Chondrocyte (in vitro differentiated cells): ENCODE measurements at regions not wholly inside any gene's neighbourhood (a gene's known extent, or its start where the extent isn't known, plus 50 kb on each side); places are given as distances from the start of the nearest gene placed in this dataset.

Source experiments
- DNase-seq: peaks from one replicate; pipeline ENCODE4 v3.0.0; 2021; ENCODE audit warnings: mixed read lengths, low spot score
- H3K27ac Mint-ChIP-seq: one replicate; pipeline ENCODE4 v1.8.0; 2021; ENCODE audit warnings: mild to moderate bottlenecking, moderate library complexity, mixed read lengths; ENCODE audit not compliant: unreplicated experiment
- H3K27me3 Mint-ChIP-seq: 2 replicates; pipeline ENCODE4 v1.8.0; 2021; ENCODE audit warnings: low read depth, mixed read lengths
- H3K36me3 Mint-ChIP-seq: 2 replicates; pipeline ENCODE4 v1.8.0; 2021; ENCODE audit warnings: low read depth, mixed read lengths
- H3K4me1 Mint-ChIP-seq: 2 replicates; pipeline ENCODE4 v1.8.0; 2021; ENCODE audit warnings: low read depth, mild to moderate bottlenecking, mixed read lengths
- H3K4me3 Mint-ChIP-seq: one replicate; pipeline ENCODE4 v1.8.0; 2021; ENCODE audit warnings: mild to moderate bottlenecking, moderate library complexity, mixed read lengths; ENCODE audit not compliant: unreplicated experiment
- H3K9me3 Mint-ChIP-seq: 2 replicates; pipeline ENCODE4 v1.8.0; 2021; ENCODE audit warnings: low read depth, mixed read lengths
- TF ChIP-seq, protein P1 (sequence below): fragments of 200-600 bp; sonication (generic); IDR thresholded peaks from 2 replicates; pipeline ENCODE4 v1.5.0; 2021; ENCODE audit warnings: antibody characterized with exemption, mild to moderate bottlenecking, moderate library complexity

DNA sequence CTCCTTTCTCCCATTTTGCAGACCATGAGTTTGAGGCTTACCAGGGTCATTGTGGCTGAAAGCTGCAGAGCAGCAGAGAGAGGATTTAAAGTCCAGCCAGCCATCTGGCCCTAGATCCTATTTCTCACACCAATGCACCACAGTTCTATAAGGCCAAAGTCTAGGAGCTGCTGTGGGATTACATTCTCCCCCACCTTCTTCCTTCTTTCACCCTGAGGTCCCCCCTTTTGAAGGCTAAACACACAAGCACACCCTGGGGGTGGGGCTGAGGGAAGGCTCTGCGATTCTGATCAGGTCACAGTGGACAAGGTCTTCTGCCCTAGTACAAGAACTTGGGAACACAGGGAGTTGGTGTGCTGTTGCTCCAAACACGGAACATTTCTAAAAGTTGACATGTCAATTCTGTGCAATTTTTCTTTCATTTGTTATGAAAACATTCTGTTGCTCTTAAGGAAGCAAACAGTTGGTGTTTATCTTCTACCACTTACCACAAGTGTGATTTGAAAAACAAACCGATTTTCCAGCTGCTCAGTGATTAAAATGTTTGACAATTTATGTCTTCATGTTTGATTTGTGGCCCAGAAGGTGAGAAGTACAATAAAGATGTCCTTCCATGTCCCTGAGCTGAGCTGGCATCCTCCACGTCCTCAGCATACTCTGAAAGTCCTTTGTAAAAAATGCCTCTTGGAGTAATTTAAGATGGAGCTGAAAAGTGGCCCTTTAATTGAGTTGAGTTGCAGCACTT, 271.6 kb upstream of the PPP2R2D start:
- no peak for DNase-seq
- no peak overlapping the region for H3K4me3 Mint-ChIP-seq
- H3K9me3 Mint-ChIP-seq: peaks cover 45% of the 10 kb centered on the region
- H3K27me3 Mint-ChIP-seq: no peaks in the 10 kb centered on the region
- no peak overlapping the region for H3K27ac Mint-ChIP-seq
- H3K4me1 Mint-ChIP-seq: no peaks in the 10 kb centered on the region
- no peaks in the 10 kb centered on the region for H3K36me3 Mint-ChIP-seq
- TF ChIP-seq, protein P1, sequence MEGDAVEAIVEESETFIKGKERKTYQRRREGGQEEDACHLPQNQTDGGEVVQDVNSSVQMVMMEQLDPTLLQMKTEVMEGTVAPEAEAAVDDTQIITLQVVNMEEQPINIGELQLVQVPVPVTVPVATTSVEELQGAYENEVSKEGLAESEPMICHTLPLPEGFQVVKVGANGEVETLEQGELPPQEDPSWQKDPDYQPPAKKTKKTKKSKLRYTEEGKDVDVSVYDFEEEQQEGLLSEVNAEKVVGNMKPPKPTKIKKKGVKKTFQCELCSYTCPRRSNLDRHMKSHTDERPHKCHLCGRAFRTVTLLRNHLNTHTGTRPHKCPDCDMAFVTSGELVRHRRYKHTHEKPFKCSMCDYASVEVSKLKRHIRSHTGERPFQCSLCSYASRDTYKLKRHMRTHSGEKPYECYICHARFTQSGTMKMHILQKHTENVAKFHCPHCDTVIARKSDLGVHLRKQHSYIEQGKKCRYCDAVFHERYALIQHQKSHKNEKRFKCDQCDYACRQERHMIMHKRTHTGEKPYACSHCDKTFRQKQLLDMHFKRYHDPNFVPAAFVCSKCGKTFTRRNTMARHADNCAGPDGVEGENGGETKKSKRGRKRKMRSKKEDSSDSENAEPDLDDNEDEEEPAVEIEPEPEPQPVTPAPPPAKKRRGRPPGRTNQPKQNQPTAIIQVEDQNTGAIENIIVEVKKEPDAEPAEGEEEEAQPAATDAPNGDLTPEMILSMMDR: no peak

GRCh38 chr10:131630772-131631258, 270.0 kb upstream of the PPP2R2D start:
- Mint-ChIP-seq H3K36me3 (no peaks in the 10 kb centered on the region), H3K27ac (no peak overlapping the region), H3K4me1 (no peaks in the 10 kb centered on the region), H3K27me3 (no peaks in the 10 kb centered on the region), H3K9me3 (peaks cover 52% of the 10 kb centered on the region), H3K4me3 (no peak overlapping the region)
- TF ChIP-seq, protein P1: no peak
- DNase-seq: no peak

DNA sequence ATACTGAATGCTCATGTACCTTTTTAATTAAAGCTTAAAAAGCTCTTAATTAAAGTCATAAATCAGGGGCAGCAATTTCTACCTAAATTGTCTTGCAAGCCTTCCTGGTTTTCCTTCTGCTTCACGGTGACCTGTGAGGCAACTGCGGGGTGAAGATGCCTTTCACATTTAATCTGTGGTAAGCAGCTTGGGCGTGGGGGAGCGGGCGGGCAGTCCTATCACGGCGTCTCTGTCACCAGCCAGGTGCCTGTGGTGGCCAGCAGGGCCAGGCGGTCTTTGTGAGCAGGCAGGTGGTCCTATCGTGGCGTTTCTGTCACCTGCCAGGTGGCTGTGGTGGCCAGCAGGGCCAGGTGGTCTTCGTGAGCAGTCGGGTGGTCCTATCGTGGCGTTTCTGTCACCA, 269.2 kb upstream of the PPP2R2D start:
- TF ChIP-seq, protein P1: no peak
- peaks cover 55% of the 10 kb centered on the region for H3K9me3 Mint-ChIP-seq

DNA sequence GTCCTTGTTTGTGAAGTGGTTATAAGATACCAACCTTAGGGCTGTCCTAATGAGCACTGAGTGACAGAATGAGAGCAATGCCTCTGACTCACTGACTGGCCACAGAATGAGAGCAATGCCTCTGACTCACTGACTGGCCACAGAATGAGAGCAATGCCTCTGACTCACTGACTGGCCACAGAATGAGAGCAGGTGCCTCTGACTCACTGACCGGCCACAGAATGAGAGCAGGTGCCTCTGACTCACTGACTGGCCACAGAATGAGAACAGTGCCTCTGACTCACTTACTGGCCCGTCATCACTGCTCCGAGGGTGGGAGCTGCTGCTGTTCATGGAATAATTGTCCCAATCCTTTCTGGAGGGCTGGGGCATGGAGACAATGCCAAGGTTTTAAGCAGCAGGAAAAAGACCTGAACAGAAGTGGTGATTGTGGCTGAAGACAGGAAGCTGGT, 265.2 kb upstream of the PPP2R2D start:
- Mint-ChIP-seq H3K27ac (no peak overlapping the region), H3K27me3 (no peaks in the 10 kb centered on the region), H3K4me1 (no peaks in the 10 kb centered on the region), H3K4me3 (no peak overlapping the region), H3K36me3 (no peaks in the 10 kb centered on the region), H3K9me3 (peaks cover 58% of the 10 kb centered on the region)
- TF ChIP-seq, protein P1: no peak
- DNase-seq: peak; percentile 24

More for the DNA sequence above, 269.2 kb upstream of the PPP2R2D start:
- DNase-seq: peak; percentile 36
- Mint-ChIP-seq H3K27ac (no peak overlapping the region), H3K27me3 (no peaks in the 10 kb centered on the region), H3K4me3 (no peak overlapping the region), H3K4me1 (no peaks in the 10 kb centered on the region), H3K36me3 (no peaks in the 10 kb centered on the region)

DNA sequence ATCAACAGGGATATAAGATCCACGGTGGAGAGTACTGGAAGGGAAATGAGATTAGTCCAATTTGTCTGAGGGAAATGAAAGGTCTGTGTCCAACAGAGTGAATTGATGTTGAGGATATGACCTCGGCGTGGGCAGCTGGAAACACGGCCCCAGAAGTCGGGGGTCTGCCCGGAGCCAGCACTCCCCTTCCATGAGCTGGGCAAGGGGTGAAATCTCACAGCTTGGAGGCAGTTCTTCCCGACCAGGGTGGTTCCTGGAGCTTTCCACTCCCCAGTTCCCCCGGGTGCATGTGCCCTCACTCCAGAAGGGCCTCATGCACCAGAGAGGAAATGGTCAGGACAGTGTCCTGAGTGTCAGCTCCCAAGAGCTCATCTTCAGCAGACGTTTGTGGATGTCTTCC, 264.7 kb upstream of the PPP2R2D start:
- DNase-seq: peak; percentile 33
- no peaks in the 10 kb centered on the region for H3K4me1 Mint-ChIP-seq
- H3K4me3 Mint-ChIP-seq: no peak overlapping the region
- no peak overlapping the region for H3K27ac Mint-ChIP-seq
- no peaks in the 10 kb centered on the region for H3K27me3 Mint-ChIP-seq
- TF ChIP-seq, protein P1: no peak
- peaks cover 55% of the 10 kb centered on the region for H3K9me3 Mint-ChIP-seq
- no peaks in the 10 kb centered on the region for H3K36me3 Mint-ChIP-seq
